Smooth muscle cell of the brain vasculature (primary cell): ENCODE measurements at regions not wholly inside any gene's neighbourhood (a gene's known extent, or its start where the extent isn't known, plus 50 kb on each side); places are given as distances from the start of the nearest gene placed in this dataset.

ENCODE experiments used
- DNase-seq: peaks from one replicate; pipeline ENCODE4 v3.0.0-alpha.2; 2012; ENCODE audit warnings: low read depth, low spot score

GRCh38 chr15:29456255-29456654 is 186.6 kb upstream of the NSMCE3 start:
- no peak for DNase-seq

GRCh38 chr15:29455530-29455929 is 185.9 kb upstream of the NSMCE3 start:
- no peak for DNase-seq

GRCh38 chr15:29455055-29455454 is 185.4 kb upstream of the NSMCE3 start:
- DNase-seq: no peak

- DNase-seq: no peak
These were observed 184.9 kb upstream of the NSMCE3 start for GRCh38 chr15:29454506-29454905.

GRCh38 chr15:29452881-29453731 is 183.5 kb upstream of the NSMCE3 start:
- no peak for DNase-seq

- DNase-seq: no peak
These were observed 181.7 kb upstream of the NSMCE3 start for GRCh38 chr15:29451201-29451781.

GRCh38 chr15:29449136-29449535 is 179.5 kb upstream of the NSMCE3 start:
- DNase-seq: no peak

- DNase-seq: no peak
These were observed 178.7 kb upstream of the NSMCE3 start for GRCh38 chr15:29448320-29448719.

GRCh38 chr15:29446480-29446879 is 176.9 kb upstream of the NSMCE3 start:
- DNase-seq: no peak

GRCh38 chr15:29442532-29442931 is 172.9 kb upstream of the NSMCE3 start:
- no peak for DNase-seq

- no peak for DNase-seq
These were observed 170.9 kb upstream of the NSMCE3 start for GRCh38 chr15:29440541-29440940.

- DNase-seq: no peak
These were observed 169.1 kb upstream of the NSMCE3 start for GRCh38 chr15:29438703-29439055.

GRCh38 chr15:29437888-29438702 is 168.5 kb upstream of the NSMCE3 start:
- no peak for DNase-seq

- no peak for DNase-seq
These were observed 166.2 kb upstream of the NSMCE3 start for GRCh38 chr15:29435811-29436210.

- no peak for DNase-seq
These were observed 164.7 kb upstream of the NSMCE3 start for GRCh38 chr15:29434280-29434679.

- DNase-seq: no peak
These were observed 164.1 kb upstream of the NSMCE3 start for GRCh38 chr15:29433507-29434248.

GRCh38 chr15:29433050-29433318 is 163.4 kb upstream of the NSMCE3 start:
- DNase-seq: no peak

- DNase-seq: no peak
These were observed 162.8 kb upstream of the NSMCE3 start for GRCh38 chr15:29432191-29433049.

- DNase-seq: no peak
These were observed 161.2 kb upstream of the NSMCE3 start for GRCh38 chr15:29430831-29431230.

GRCh38 chr15:29430124-29430523 is 160.5 kb upstream of the NSMCE3 start:
- DNase-seq: no peak

- DNase-seq: no peak
These were observed 160.0 kb upstream of the NSMCE3 start for GRCh38 chr15:29429584-29429983.
